BE2C (cell line): ENCODE measurements at regions not wholly inside any gene's neighbourhood (a gene's known extent, or its start where the extent isn't known, plus 50 kb on each side); places are given as distances from the start of the nearest gene placed in this dataset.

ENCODE experiments used
- DNase-seq: peaks from one replicate; pipeline ENCODE4 v3.0.0-alpha.2; 2020
- H3K27me3 ChIP-seq: fragments of 250-450 bp; sonication (Bioruptor Pico); 2 replicates; pipeline ENCODE4 v1.5.1; 2020; ENCODE audit warnings: mild to moderate bottlenecking
- H3K36me3 ChIP-seq: fragments of 250-450 bp; sonication (Bioruptor Pico); 2 replicates; pipeline ENCODE4 v1.5.1; 2020; ENCODE audit warnings: mild to moderate bottlenecking
- H3K4me1 ChIP-seq: fragments of 250-450 bp; sonication (Bioruptor Pico); 2 replicates; pipeline ENCODE4 v1.5.1; 2020
- H3K4me3 ChIP-seq: 2 replicates; pipeline ENCODE4 v1.5.1; 2011; ENCODE audit warnings: low read depth, low read length
- H3K9me3 ChIP-seq: fragments of 250-450 bp; sonication (Bioruptor Pico); 2 replicates; pipeline ENCODE4 v1.5.1; 2020
- TF ChIP-seq, protein P1 (sequence below): IDR thresholded peaks from 2 replicates; pipeline ENCODE4 v1.5.1; 2012; ENCODE audit warnings: mild to moderate bottlenecking, low read depth, low read length

DNA sequence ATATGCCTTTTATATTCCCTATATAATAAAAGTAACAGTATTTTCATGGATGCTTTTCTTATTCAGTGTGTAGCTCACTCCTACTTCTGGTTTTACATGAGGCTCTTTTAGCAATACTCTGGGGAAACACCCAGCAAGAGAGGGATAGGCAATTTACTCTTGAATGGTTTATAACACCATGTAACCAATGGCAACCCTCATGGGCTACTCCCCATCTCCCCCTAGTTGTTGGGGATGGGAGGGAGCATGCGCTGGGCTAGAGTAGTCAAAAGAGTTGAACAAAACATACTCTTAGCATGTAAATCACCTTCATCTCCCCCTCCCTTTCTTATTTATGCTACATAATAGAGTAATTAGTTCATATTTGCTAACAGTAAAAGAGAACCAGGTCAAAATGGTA, 140.1 kb upstream of the LRFN2 start:
- Histone ChIP-seq H3K36me3 (no peaks in the 10 kb centered on the region), H3K4me3 (no peak overlapping the region), H3K27me3 (no peaks in the 10 kb centered on the region), H3K9me3 (no peaks in the 10 kb centered on the region), H3K4me1 (peaks cover 26% of the 10 kb centered on the region)
- no peak for DNase-seq
- TF ChIP-seq, protein P1, sequence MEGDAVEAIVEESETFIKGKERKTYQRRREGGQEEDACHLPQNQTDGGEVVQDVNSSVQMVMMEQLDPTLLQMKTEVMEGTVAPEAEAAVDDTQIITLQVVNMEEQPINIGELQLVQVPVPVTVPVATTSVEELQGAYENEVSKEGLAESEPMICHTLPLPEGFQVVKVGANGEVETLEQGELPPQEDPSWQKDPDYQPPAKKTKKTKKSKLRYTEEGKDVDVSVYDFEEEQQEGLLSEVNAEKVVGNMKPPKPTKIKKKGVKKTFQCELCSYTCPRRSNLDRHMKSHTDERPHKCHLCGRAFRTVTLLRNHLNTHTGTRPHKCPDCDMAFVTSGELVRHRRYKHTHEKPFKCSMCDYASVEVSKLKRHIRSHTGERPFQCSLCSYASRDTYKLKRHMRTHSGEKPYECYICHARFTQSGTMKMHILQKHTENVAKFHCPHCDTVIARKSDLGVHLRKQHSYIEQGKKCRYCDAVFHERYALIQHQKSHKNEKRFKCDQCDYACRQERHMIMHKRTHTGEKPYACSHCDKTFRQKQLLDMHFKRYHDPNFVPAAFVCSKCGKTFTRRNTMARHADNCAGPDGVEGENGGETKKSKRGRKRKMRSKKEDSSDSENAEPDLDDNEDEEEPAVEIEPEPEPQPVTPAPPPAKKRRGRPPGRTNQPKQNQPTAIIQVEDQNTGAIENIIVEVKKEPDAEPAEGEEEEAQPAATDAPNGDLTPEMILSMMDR, result peak; percentile 43

DNA sequence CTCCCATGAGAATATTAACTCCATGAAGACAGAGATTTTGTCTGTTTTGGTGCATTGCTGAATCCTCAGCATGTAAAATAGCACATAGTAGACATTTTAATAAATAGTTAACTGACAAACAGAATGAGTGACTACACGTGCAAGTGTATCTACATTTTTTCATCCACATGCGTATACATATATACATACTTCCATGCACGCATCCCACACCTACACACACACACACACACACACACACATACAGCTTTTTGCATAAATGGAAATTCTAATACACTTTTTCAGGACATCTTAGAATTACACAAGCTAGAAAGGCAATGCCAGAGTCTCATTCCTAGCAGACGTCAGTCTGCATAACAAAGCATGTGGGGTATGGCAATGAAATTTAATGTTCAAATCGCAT, 139.7 kb upstream of the LRFN2 start:
- TF ChIP-seq, protein P1, result no peak
- H3K36me3 ChIP-seq, result no peaks in the 10 kb centered on the region
- no peak for DNase-seq
- peaks cover 30% of the 10 kb centered on the region for H3K4me1 ChIP-seq
- no peaks in the 10 kb centered on the region for H3K9me3 ChIP-seq
- no peaks in the 10 kb centered on the region for H3K27me3 ChIP-seq
- no peak overlapping the region for H3K4me3 ChIP-seq

DNA sequence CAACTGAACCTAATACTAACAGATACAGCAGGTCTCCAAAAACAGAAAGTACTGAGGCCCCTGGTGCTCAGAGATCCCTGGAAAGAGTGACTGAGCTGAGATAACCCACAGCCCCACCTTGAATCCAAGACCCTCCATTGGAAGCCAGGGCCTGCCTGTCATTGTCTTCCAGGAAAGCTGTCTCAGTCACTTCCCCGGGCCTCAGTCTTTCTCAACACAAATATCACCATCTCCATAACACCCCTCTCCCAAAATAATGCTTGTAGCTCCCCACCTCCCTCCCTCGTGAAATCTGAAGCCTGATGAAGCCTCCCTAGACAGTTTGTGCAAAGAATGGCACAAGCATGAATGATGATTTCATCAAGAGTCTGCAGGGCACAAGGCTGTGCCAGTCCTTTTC, 138.2 kb upstream of the LRFN2 start:
- no peak for DNase-seq
- Histone ChIP-seq H3K9me3 (no peaks in the 10 kb centered on the region), H3K36me3 (no peaks in the 10 kb centered on the region), H3K27me3 (no peaks in the 10 kb centered on the region), H3K4me1 (peaks cover 41% of the 10 kb centered on the region), H3K4me3 (no peak overlapping the region)
- TF ChIP-seq, protein P1, result no peak

DNA sequence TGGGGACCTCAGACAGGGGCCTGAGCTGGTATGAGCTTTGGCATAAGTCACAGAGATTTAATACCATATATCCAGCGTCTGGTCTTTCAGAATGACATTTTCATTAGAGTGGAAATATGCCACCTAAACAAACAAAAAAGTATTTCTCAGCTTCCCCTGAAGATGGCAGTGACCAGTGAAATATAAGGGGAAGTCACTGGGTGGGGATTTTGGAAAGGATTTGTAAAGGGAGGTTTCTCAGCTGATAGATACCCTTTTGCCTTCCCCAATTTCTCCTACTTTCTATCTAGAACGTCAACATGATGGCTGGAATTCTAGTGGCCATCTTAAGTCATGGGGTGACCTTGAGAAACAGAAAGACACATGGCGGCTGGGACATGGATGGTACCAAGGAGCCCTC, 137.7 kb upstream of the LRFN2 start:
- Histone ChIP-seq H3K27me3 (no peaks in the 10 kb centered on the region), H3K9me3 (no peaks in the 10 kb centered on the region), H3K4me1 (peaks cover 44% of the 10 kb centered on the region), H3K4me3 (no peak overlapping the region), H3K36me3 (no peaks in the 10 kb centered on the region)
- DNase-seq, result no peak
- TF ChIP-seq, protein P1, result no peak

DNA sequence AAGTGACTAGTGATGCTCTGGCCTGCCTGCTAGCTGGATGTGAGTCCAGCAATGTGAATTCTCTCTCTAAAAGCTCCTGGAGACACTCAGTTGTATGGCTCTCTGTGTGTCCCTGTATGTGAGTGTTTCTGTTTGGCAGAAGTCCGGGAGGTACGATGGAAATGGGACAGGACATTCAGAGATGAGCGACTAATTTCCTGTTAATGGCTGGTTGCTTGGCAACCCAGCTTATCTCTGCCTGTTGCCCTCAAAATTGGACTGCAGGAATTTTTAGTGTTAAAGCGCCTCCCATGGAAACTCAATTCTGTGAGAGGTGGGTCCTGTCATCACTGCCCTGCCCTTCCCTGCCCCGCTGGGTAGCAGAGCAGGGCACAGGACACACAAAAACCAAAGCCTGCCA, 136.8 kb upstream of the LRFN2 start:
- Histone ChIP-seq H3K4me3 (no peak overlapping the region), H3K4me1 (peaks cover 53% of the 10 kb centered on the region), H3K9me3 (no peaks in the 10 kb centered on the region), H3K36me3 (no peaks in the 10 kb centered on the region), H3K27me3 (no peaks in the 10 kb centered on the region)
- TF ChIP-seq, protein P1, result no peak
- DNase-seq, result peak; percentile 52

DNA sequence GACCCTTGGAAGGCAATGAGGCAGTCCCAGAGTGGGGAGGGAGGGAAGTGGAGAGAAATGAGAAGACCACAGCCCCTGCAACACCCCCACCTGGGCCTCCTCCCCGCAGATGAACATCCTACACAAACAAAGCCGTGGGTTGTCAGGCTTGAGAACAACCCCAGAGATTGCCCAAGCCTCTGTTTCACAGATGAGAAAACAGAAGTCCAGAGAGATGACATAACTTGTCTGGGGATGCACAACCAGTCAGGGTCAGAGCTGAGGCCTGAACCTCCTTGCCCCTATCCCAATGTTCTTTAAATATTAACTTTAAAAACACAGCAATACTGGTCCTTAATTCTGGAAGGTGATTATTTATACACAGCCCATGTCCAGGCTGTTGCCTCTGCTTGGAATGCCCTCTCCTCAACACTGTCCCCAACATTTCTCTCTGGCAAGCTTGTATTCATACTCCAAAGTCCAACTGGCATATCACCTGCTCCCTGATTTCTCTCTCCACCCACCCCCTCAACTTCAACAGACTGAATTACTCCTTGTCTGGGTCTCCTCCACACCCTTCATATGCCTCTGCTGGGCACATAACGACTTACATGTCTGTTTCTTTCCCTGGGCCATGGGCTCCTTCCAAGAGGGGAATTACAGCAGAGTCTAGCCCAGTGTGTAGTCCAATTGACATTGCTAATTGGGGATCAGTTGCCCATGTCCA, 135.5 kb upstream of the LRFN2 start:
- Histone ChIP-seq H3K4me1 (peaks cover 55% of the 10 kb centered on the region), H3K9me3 (no peaks in the 10 kb centered on the region), H3K4me3 (no peak overlapping the region), H3K36me3 (no peaks in the 10 kb centered on the region), H3K27me3 (no peaks in the 10 kb centered on the region)
- no peak for DNase-seq
- TF ChIP-seq, protein P1, result no peak
